PC-3 (cell line): ENCODE measurements at regions not wholly inside any gene's neighbourhood (a gene's known extent, or its start where the extent isn't known, plus 50 kb on each side); places are given as distances from the start of the nearest gene placed in this dataset.

Experiments used
- EZH2 ChIP-seq: fragments of 300-600 bp; sonication (generic); IDR thresholded peaks from one replicate; pipeline ENCODE4 v1.6.1; 2017; ENCODE audit warnings: antibody characterized with exemption, mild to moderate bottlenecking, low read length; ENCODE audit not compliant: unreplicated experiment
- TF ChIP-seq, protein P1 (sequence below): fragments of 300-600 bp; sonication (generic); conservative IDR thresholded peaks from 2 replicates; pipeline ENCODE4 v1.5.1; 2017; ENCODE audit warnings: antibody characterized with exemption, low read depth, mild to moderate bottlenecking, low read length

DNA sequence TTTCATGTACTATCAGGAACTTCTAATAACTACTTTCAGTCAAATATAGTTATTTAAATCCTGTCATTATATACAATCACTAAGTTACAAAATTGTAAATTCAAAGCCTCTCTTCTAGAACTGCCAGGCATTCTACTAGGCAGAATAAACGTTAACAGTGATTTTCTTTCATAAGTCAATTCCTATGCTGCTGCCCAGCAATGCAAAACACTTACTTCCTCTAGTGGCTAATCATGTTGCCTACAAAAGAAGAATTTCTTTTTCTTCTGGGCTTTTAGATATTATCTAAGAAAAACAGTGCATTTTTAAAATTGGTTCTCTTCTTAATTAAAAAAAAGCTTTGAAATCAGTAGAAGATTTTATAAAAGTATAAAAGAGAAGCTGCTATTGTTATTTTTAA lies 509.8 kb upstream of the ADAMTS5 start:
- no peak for TF ChIP-seq EZH2
- TF ChIP-seq, protein P1, sequence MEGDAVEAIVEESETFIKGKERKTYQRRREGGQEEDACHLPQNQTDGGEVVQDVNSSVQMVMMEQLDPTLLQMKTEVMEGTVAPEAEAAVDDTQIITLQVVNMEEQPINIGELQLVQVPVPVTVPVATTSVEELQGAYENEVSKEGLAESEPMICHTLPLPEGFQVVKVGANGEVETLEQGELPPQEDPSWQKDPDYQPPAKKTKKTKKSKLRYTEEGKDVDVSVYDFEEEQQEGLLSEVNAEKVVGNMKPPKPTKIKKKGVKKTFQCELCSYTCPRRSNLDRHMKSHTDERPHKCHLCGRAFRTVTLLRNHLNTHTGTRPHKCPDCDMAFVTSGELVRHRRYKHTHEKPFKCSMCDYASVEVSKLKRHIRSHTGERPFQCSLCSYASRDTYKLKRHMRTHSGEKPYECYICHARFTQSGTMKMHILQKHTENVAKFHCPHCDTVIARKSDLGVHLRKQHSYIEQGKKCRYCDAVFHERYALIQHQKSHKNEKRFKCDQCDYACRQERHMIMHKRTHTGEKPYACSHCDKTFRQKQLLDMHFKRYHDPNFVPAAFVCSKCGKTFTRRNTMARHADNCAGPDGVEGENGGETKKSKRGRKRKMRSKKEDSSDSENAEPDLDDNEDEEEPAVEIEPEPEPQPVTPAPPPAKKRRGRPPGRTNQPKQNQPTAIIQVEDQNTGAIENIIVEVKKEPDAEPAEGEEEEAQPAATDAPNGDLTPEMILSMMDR = peak; percentile 34; the same call in 1 of the 2 replicates
